AG04449 (cell line): ENCODE measurements at regions not wholly inside any gene's neighbourhood (a gene's known extent, or its start where the extent isn't known, plus 50 kb on each side); places are given as distances from the start of the nearest gene placed in this dataset.

Experiments
- CTCF ChIA-PET: fragments of 350-600 bp; formaldehyde crosslinking; extraction: SDS; loops from one replicate; lab custom pipeline; 2021; ENCODE audit warnings: antibody characterized with exemption; lab: Yijun Ruan, JAX
- POLR2A ChIA-PET: fragments of 400-600, 350-600 bp; formaldehyde crosslinking; extraction: SDS; loops from one replicate; lab custom pipeline; 2020; ENCODE audit warnings: antibody characterized with exemption, inconsistent platforms; lab: Yijun Ruan, JAX
- DNase-seq: peaks from one replicate; pipeline ENCODE4 v3.0.0-alpha.2; 2010; ENCODE audit warnings: low read depth, low spot score
- H3K4me3 ChIP-seq: 2 replicates; pipeline ENCODE4 v1.5.1; 2011; ENCODE audit warnings: low read depth, mild to moderate bottlenecking, control low read depth, low read length
- CTCF ChIP-seq: IDR thresholded peaks from one replicate; pipeline ENCODE4 v1.5.1; 2011; ENCODE audit warnings: mild to moderate bottlenecking, moderate library complexity, low read length, control low read depth, inconsistent platforms; ENCODE audit not compliant: insufficient read depth; ENCODE audit errors: missing control alignments

GRCh38 chr21:36250423-36251075, 69.4 kb upstream of the MORC3 start:
- no peak overlapping the region for H3K4me3 ChIP-seq
- DNase-seq: no peak
- CTCF ChIA-PET: interaction anchor here (5.5 kb wide), 1 partner anchor 10 kb away, joined by 30 read pairs; no protein-coding TSS in a partner anchor
- TF ChIP-seq CTCF: no peak
- POLR2A ChIA-PET: no interaction called here

GRCh38 chr21:36254106-36254941, 65.7 kb upstream of the MORC3 start:
- CTCF ChIA-PET: interaction anchor here (1.7 kb wide), 1 partner anchor 10 kb away, joined by 5 read pairs; no protein-coding TSS in a partner anchor
- no peak for DNase-seq
- no peak overlapping the region for H3K4me3 ChIP-seq
- no peak for TF ChIP-seq CTCF
- POLR2A ChIA-PET: interaction anchor here (0.6 kb wide), 1 partner anchor 35 kb away, joined by 3 read pairs; no protein-coding TSS in a partner anchor

- no peak for TF ChIP-seq CTCF
- DNase-seq: no peak
- CTCF ChIA-PET: interaction anchor here (1.1 to 1.7 kb wide), 3 partner anchors 8 to 112 kb away, joined by 3 to 5 read pairs (median 4); no protein-coding TSS in a partner anchor
- POLR2A ChIA-PET: no interaction called here
- H3K4me3 ChIP-seq: no peak overlapping the region
Observed at GRCh38 chr21:36255663-36256062, 64.3 kb upstream of the MORC3 start.

GRCh38 chr21:36257657-36258056, 62.3 kb upstream of the MORC3 start:
- ChIA-PET CTCF (no interaction called here), POLR2A (no interaction called here)
- no peak for DNase-seq
- H3K4me3 ChIP-seq: no peak overlapping the region
- no peak for TF ChIP-seq CTCF

GRCh38 chr21:36260030-36260787, 59.8 kb upstream of the MORC3 start:
- peak; percentile 51 for TF ChIP-seq CTCF
- CTCF ChIA-PET: interaction anchor here (0.6 to 4.1 kb wide), 18 partner anchors 10 to 124 kb away, joined by 3 to 30 read pairs (median 5); no protein-coding TSS in a partner anchor
- DNase-seq: peak; percentile 16
- POLR2A ChIA-PET: no interaction called here
- H3K4me3 ChIP-seq: peak overlapping the region; percentile 49
